H1 (cell line): ENCODE measurements at regions not wholly inside any gene's neighbourhood (a gene's known extent, or its start where the extent isn't known, plus 50 kb on each side); places are given as distances from the start of the nearest gene placed in this dataset.

ENCODE experiments used
- CTCF ChIA-PET: fragments of 300-600 bp; sonication (Branson Sonifier 250); formaldehyde crosslinking; loops from one replicate; lab custom pipeline; 2021; ENCODE audit not compliant: partially characterized antibody; lab: Charles Lee
- POLR2A ChIA-PET: fragments of 300-600 bp; sonication (Branson Sonifier 250); formaldehyde crosslinking; loops from one replicate; lab custom pipeline; 2021; ENCODE audit warnings: inconsistent platforms; ENCODE audit not compliant: partially characterized antibody; lab: Charles Lee
- DNase-seq, 2 experiments: peaks; one replicate each; pipeline versions ENCODE4 v3.0.0 to v3.0.0-alpha.2; 2010 to 2022; ENCODE audit warnings: low spot score in 2 of 2, low read depth in 1 of 2, mixed read lengths in 1 of 2
- FAIRE-seq: peaks from 2 replicates; lab custom pipeline; 2011; peaks lifted over from hg19 to GRCh38; lab: Jason Lieb, UNC
- H2AFZ ChIP-seq: 2 replicates; pipeline ENCODE4 v1.8.1; 2012; ENCODE audit warnings: low read length, inconsistent platforms
- H2AK5ac ChIP-seq: 2 replicates; pipeline ENCODE4 v1.6.1; 2013; ENCODE audit warnings: low read depth, low read length
- H2BK120ac ChIP-seq: replicated peaks from 2 replicates; pipeline ENCODE3; 2013; ENCODE audit warnings: low read depth, low read length, inconsistent platforms
- H2BK12ac ChIP-seq: 2 replicates; pipeline ENCODE4 v1.6.1; 2013; ENCODE audit warnings: low read depth, low read length
- H2BK15ac ChIP-seq: 2 replicates; pipeline ENCODE4 v1.6.1; 2013; ENCODE audit warnings: low read length
- H2BK20ac ChIP-seq: 2 replicates; pipeline ENCODE4 v1.6.1; 2013; ENCODE audit warnings: low read length
- H2BK5ac ChIP-seq: 2 replicates; pipeline ENCODE4 v1.6.1; 2013; ENCODE audit warnings: low read depth, low read length
- H3K14ac ChIP-seq: 2 replicates; pipeline ENCODE4 v1.6.1; 2013; ENCODE audit warnings: inconsistent platforms; ENCODE audit not compliant: insufficient read length
- H3K18ac ChIP-seq: 2 replicates; pipeline ENCODE4 v1.6.1; 2013; ENCODE audit warnings: low read length; ENCODE audit errors: extremely low read depth
- H3K23ac ChIP-seq: 2 replicates; pipeline ENCODE4 v1.6.1; 2013; ENCODE audit warnings: inconsistent platforms; ENCODE audit not compliant: insufficient read length
- H3K23me2 ChIP-seq: 2 replicates; pipeline ENCODE4 v1.6.1; 2013; ENCODE audit warnings: low read depth, low read length
- H3K27ac ChIP-seq: 2 replicates; pipeline ENCODE4 v1.6.1; 2011; ENCODE audit warnings: low read depth, low read length, inconsistent platforms
- H3K27me3 ChIP-seq, 4 experiments: replicated peaks in 1 of 4; 1 replicate in 1 of 4; 2 replicates in 3 of 4; pipeline versions ENCODE4 v1.6.1 to v1.8.1; 2011 to 2013; ENCODE audit warnings: low read length in 3 of 4, mild to moderate bottlenecking in 3 of 4, inconsistent platforms in 2 of 4, mixed read lengths in 2 of 4, moderate library complexity in 1 of 4; ENCODE audit not compliant: control insufficient read depth in 3 of 4, insufficient read depth in 3 of 4; ENCODE audit errors: extremely low read depth in 1 of 4
- H3K36me3 ChIP-seq, 4 experiments: 2 replicates each; pipeline versions ENCODE4 v1.6.1 to v1.8.1; 2011 to 2013; ENCODE audit warnings: mild to moderate bottlenecking in 4 of 4, low read length in 3 of 4, moderate library complexity in 2 of 4, control low read depth in 1 of 4, inconsistent platforms in 1 of 4; ENCODE audit not compliant: insufficient read depth in 4 of 4, control insufficient read depth in 2 of 4
- H3K4ac ChIP-seq: replicated peaks from 2 replicates; pipeline ENCODE3; 2013; ENCODE audit warnings: low read length, low read depth, mixed read lengths, inconsistent platforms; ENCODE audit not compliant: insufficient read length
- H3K4me1 ChIP-seq, 4 experiments: replicated peaks in 1 of 4; 1 replicate in 1 of 4; 2 replicates in 3 of 4; pipeline versions ENCODE4 v1.6.1 to v1.8.1; 2011 to 2013; ENCODE audit warnings: low read length in 3 of 4, inconsistent platforms in 2 of 4, mixed read lengths in 1 of 4; ENCODE audit not compliant: insufficient read depth in 4 of 4, control insufficient read depth in 3 of 4
- H3K4me2 ChIP-seq, 2 experiments: 2 replicates each; pipeline versions ENCODE4 v1.6.1 to v1.8.1; 2011 to 2013; ENCODE audit warnings: low read depth in 2 of 2, low read length in 2 of 2, control low read depth in 1 of 2, inconsistent platforms in 1 of 2, mild to moderate bottlenecking in 1 of 2; ENCODE audit not compliant: insufficient read depth in 1 of 2
- H3K4me3 ChIP-seq, 4 experiments: fragments of 200-600, 300-600 bp in 1 of 4; sonication (generic), shearing (Covaris generic), sonication (Bioruptor Twin) in 1 of 4; 2 replicates each; pipeline versions ENCODE4 v1.5.1 to v1.8.1; 2011 to 2016; ENCODE audit warnings: low read length in 4 of 4, low read depth in 3 of 4, control low read depth in 2 of 4, inconsistent platforms in 2 of 4, mild to moderate bottlenecking in 2 of 4, mixed read lengths in 1 of 4, moderate library complexity in 1 of 4; ENCODE audit not compliant: insufficient read depth in 2 of 4; ENCODE audit errors: extremely low read depth in 1 of 4
- H3K56ac ChIP-seq: replicated peaks from 2 replicates; pipeline ENCODE3; 2013; ENCODE audit warnings: low read depth, mild to moderate bottlenecking, mixed read lengths, low read length, inconsistent platforms; ENCODE audit not compliant: insufficient read length
- H3K79me1 ChIP-seq: 2 replicates; pipeline ENCODE4 v1.6.1; 2013; ENCODE audit warnings: low read depth, low read length, control low read depth
- H3K79me2 ChIP-seq, 2 experiments: 2 replicates each; pipeline versions ENCODE4 v1.6.1 to v1.8.1; 2012 to 2013; ENCODE audit warnings: low read length in 2 of 2, mild to moderate bottlenecking in 2 of 2, inconsistent platforms in 1 of 2; ENCODE audit not compliant: insufficient read depth in 2 of 2, control insufficient read depth in 1 of 2
- H3K9ac ChIP-seq, 4 experiments: replicated peaks in 1 of 4; 1 replicate in 1 of 4; 2 replicates in 3 of 4; pipeline versions ENCODE4 v1.6.1 to v1.8.1; 2011 to 2013; ENCODE audit warnings: low read depth in 3 of 4, low read length in 3 of 4, control low read depth in 2 of 4, mild to moderate bottlenecking in 2 of 4, moderate library complexity in 2 of 4, inconsistent platforms in 1 of 4; ENCODE audit errors: extremely low read depth in 1 of 4
- H3K9me3 ChIP-seq, 2 experiments: 2 replicates each; pipeline versions ENCODE4 v1.6.1 to v1.8.1; 2012 to 2013; ENCODE audit warnings: mild to moderate bottlenecking in 2 of 2, moderate library complexity in 2 of 2, control low read depth in 1 of 2, inconsistent platforms in 1 of 2, low read depth in 1 of 2, low read length in 1 of 2, mixed read lengths in 1 of 2; ENCODE audit not compliant: insufficient read depth in 2 of 2
- H4K20me1 ChIP-seq, 2 experiments: replicated peaks in 1 of 2; 2 replicates each; pipeline versions ENCODE3 to v1.8.1; 2011 to 2013; ENCODE audit warnings: inconsistent platforms in 2 of 2, low read length in 2 of 2, mild to moderate bottlenecking in 1 of 2; ENCODE audit not compliant: insufficient read depth in 2 of 2, control insufficient read depth in 1 of 2
- H4K5ac ChIP-seq: 2 replicates; pipeline ENCODE4 v1.6.1; 2013; ENCODE audit warnings: low read length, low read depth, mixed read lengths, inconsistent platforms; ENCODE audit not compliant: insufficient read length
- H4K8ac ChIP-seq: 2 replicates; pipeline ENCODE4 v1.8.0; 2013; ENCODE audit warnings: mild to moderate bottlenecking, moderate library complexity, low read length, inconsistent platforms; ENCODE audit not compliant: insufficient read depth; ENCODE audit errors: extremely low read depth
- H4K91ac ChIP-seq: replicated peaks from 2 replicates; pipeline ENCODE3; 2013; ENCODE audit warnings: low read length, mixed read lengths, inconsistent platforms; ENCODE audit not compliant: insufficient read length
- BRCA1 ChIP-seq: IDR thresholded peaks from 2 replicates; pipeline ENCODE4 v1.6.1; 2012; ENCODE audit warnings: low read depth, low read length, improper control_type of control experiment
- CBX5 ChIP-seq: fragments of 300-800, 300-1000 bp; sonication (generic); IDR thresholded peaks from 2 replicates; pipeline ENCODE4 v1.7.1; 2016; ENCODE audit warnings: antibody characterized with exemption, low read length, low read depth
- CREB1 ChIP-seq: IDR thresholded peaks from 2 replicates; pipeline ENCODE4 v1.6.1; 2012; ENCODE audit warnings: inconsistent platforms
- FOSL1 ChIP-seq: IDR thresholded peaks from 2 replicates; pipeline ENCODE4 v1.6.1; 2011; ENCODE audit warnings: mild to moderate bottlenecking, low read depth, low read length, moderate library complexity; ENCODE audit not compliant: insufficient read depth
- GTF2F1 ChIP-seq: IDR thresholded peaks from 2 replicates; pipeline ENCODE4 v1.6.1; 2012; ENCODE audit warnings: low read depth, low read length, improper control_type of control experiment, borderline replicate concordance
- HDAC2 ChIP-seq, 2 experiments: fragments of 300-600 bp in 1 of 2; sonication (generic) in 1 of 2; IDR thresholded peaks; 2 replicates each; pipeline ENCODE4 v1.6.1; 2011 to 2012; ENCODE audit warnings: low read depth in 2 of 2, low read length in 2 of 2, mild to moderate bottlenecking in 2 of 2, moderate library complexity in 2 of 2, borderline replicate concordance in 1 of 2, inconsistent platforms in 1 of 2
- JUN ChIP-seq: IDR thresholded peaks from 2 replicates; pipeline ENCODE4 v1.6.1; 2011; ENCODE audit warnings: low read depth, mild to moderate bottlenecking, improper control_type of control experiment, low read length
- NANOG ChIP-seq: IDR thresholded peaks from 2 replicates; pipeline ENCODE4 v1.6.1; 2011; ENCODE audit warnings: low read length, low read depth, mild to moderate bottlenecking, inconsistent platforms; ENCODE audit not compliant: insufficient read depth, poor library complexity, severe bottlenecking
- NRF1 ChIP-seq: IDR thresholded peaks from 2 replicates; pipeline ENCODE4 v1.6.1; 2011; ENCODE audit warnings: mild to moderate bottlenecking, low read depth, low read length, improper control_type of control experiment
- POLR2A ChIP-seq, 2 experiments: IDR thresholded peaks; 1 replicate in 1 of 2; 2 replicates in 1 of 2; pipeline ENCODE4 v1.6.1; 2011; ENCODE audit warnings: low read depth in 2 of 2, low read length in 2 of 2, mild to moderate bottlenecking in 2 of 2; ENCODE audit errors: control extremely low read depth in 1 of 2
- POU5F1 ChIP-seq: IDR thresholded peaks from 2 replicates; pipeline ENCODE4 v1.6.1; 2011; ENCODE audit warnings: low read depth, mild to moderate bottlenecking, low read length, moderate library complexity
- TBP ChIP-seq: IDR thresholded peaks from 2 replicates; pipeline ENCODE4 v1.6.1; 2011; ENCODE audit warnings: low read depth, low read length, improper control_type of control experiment
- TCF12 ChIP-seq: IDR thresholded peaks from 2 replicates; pipeline ENCODE4 v1.6.1; 2011; ENCODE audit warnings: low read depth, mild to moderate bottlenecking, low read length
- YY1 ChIP-seq: IDR thresholded peaks from 2 replicates; pipeline ENCODE4 v1.6.1; 2011; ENCODE audit warnings: low read depth, mild to moderate bottlenecking, low read length
- WGBS, 2 experiments: shearing (Covaris generic) in 1 of 2; methylation state at CpG; one replicate each; pipeline versions ENCODE4 v1.1.6 to v1.1.7; 2013 to 2015; ENCODE audit warnings: low lambda C conversion rate in 2 of 2, mixed read lengths in 2 of 2, inconsistent platforms in 1 of 2, low coverage in 1 of 2, missing lambda C conversion rate in 1 of 2; ENCODE audit not compliant: insufficient replicate concordance in 2 of 2, insufficient coverage in 1 of 2, insufficient read length in 1 of 2; ENCODE audit errors: extremely low coverage in 1 of 2, missing lambda C conversion rate in 1 of 2; 5-methylcytosine and 5-hydroxymethylcytosine counted together
- TF ChIP-seq, protein P1 (sequence below): IDR thresholded peaks from 2 replicates; pipeline ENCODE4 v1.6.1; 2011; ENCODE audit warnings: low read length, improper control_type of control experiment

DNA sequence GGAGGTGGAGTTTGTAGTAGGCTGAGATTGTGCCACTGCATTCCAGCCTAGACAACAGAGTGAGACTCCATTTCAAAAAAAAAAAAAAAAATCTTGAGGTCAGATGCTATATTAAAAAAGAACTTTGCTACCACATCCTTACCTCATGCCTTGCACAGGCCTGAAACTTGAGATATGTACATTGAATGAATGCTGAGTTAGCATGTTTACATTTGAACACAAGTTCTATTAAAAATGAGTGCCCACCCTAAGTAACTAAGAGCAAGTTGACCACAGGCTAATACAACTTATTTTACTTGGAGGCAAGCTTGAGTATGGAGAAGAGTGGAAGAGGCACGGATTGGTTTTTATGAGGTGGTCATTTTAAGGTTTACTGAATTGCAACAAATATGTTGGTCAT is 276.6 kb upstream of the GATB start:
- Histone ChIP-seq H3K56ac (no peak overlapping the region), H3K9me3 (no peaks in the 10 kb centered on the region), H3K27ac (no peak overlapping the region), H3K36me3 (no peaks in the 10 kb centered on the region), H4K8ac (no peak overlapping the region), H3K4ac (no peak overlapping the region), H3K18ac (no peak overlapping the region), H3K4me3 (no peak overlapping the region), H3K79me2 (no peaks in the 10 kb centered on the region), H2BK5ac (no peak overlapping the region), H3K4me2 (no peak overlapping the region), H2BK15ac (no peak overlapping the region), H3K27me3 (no peaks in the 10 kb centered on the region), H3K4me1 (peaks cover 0 to 2% (median 0%) of the 10 kb centered on the region in 4 experiments; a peak in 1 of 7 replicates), H3K23ac (no peak overlapping the region), H2AFZ (no peak overlapping the region), H4K5ac (no peak overlapping the region), H2AK5ac (no peak overlapping the region), H4K91ac (no peak overlapping the region), H3K79me1 (no peaks in the 10 kb centered on the region), H2BK12ac (no peak overlapping the region), H3K9ac (no peak overlapping the region), H2BK120ac (no peak overlapping the region), H3K23me2 (no peaks in the 10 kb centered on the region), H4K20me1 (no peaks in the 10 kb centered on the region), H3K14ac (no peak overlapping the region), H2BK20ac (no peak overlapping the region)
- FAIRE-seq (no peak), DNase-seq (no peak)
- 83% methylated on average over 1 of the region's 1 CpG; no CpG with 5 or more reads in 1 of the 2 experiments for WGBS, 2 experiments
- ChIA-PET POLR2A (no interaction called here), CTCF (interaction anchor here (1.3 kb wide), 1 partner anchor 241 kb away, joined by 3 read pairs; no protein-coding TSS in a partner anchor)
- TF ChIP-seq FOSL1 (no peak), TBP (no peak), GTF2F1 (no peak), YY1 (no peak), POU5F1 (no peak), HDAC2 (IDR thresholded peaks at IDR 0.05; ENCODE audit: borderline replicate concordance in 1 of 2, low read depth in 2 of 2, low read length in 2 of 2) (no peak), NRF1 (no peak), CREB1 (no peak), JUN (no peak), CBX5 (no peak), TCF12 (no peak), POLR2A (IDR thresholded peaks at IDR 0.05; ENCODE audit: control extremely low read depth in 1 of 2, low read depth in 2 of 2, low read length in 2 of 2) (no peak), BRCA1 (no peak), NANOG (no peak)
- TF ChIP-seq, protein P1, sequence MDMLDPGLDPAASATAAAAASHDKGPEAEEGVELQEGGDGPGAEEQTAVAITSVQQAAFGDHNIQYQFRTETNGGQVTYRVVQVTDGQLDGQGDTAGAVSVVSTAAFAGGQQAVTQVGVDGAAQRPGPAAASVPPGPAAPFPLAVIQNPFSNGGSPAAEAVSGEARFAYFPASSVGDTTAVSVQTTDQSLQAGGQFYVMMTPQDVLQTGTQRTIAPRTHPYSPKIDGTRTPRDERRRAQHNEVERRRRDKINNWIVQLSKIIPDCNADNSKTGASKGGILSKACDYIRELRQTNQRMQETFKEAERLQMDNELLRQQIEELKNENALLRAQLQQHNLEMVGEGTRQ = no peak
